Fibroblast of lung (primary cell): ENCODE measurements at regions not wholly inside any gene's neighbourhood (a gene's known extent, or its start where the extent isn't known, plus 50 kb on each side); places are given as distances from the start of the nearest gene placed in this dataset.

Experiments used
- DNase-seq, 2 donors: peaks; one replicate each; pipeline versions ENCODE4 v3.0.0 to v3.0.0-alpha.2; 2010; ENCODE audit warnings: low read depth in 2 of 2
- H2AFZ ChIP-seq: 2 replicates; pipeline ENCODE4 v1.5.1; 2012; ENCODE audit warnings: low read length, control low read depth, inconsistent platforms
- H3K27ac ChIP-seq: 2 replicates; pipeline ENCODE4 v1.5.1; 2011; ENCODE audit warnings: low read length, control low read depth; ENCODE audit not compliant: insufficient read depth
- H3K27me3 ChIP-seq: 2 replicates; pipeline ENCODE4 v1.5.1; 2011; ENCODE audit warnings: mild to moderate bottlenecking, low read length; ENCODE audit not compliant: control insufficient read depth, insufficient read depth
- H3K36me3 ChIP-seq: 2 replicates; pipeline ENCODE4 v1.5.1; 2011; ENCODE audit warnings: low read length; ENCODE audit not compliant: control insufficient read depth, insufficient read depth
- H3K4me1 ChIP-seq: 2 replicates; pipeline ENCODE4 v1.5.1; 2011; ENCODE audit warnings: low read length; ENCODE audit not compliant: control insufficient read depth, insufficient read depth; ENCODE audit errors: extremely low read depth
- H3K4me2 ChIP-seq: 2 replicates; pipeline ENCODE4 v1.5.1; 2011; ENCODE audit warnings: low read length, control low read depth; ENCODE audit not compliant: insufficient read depth; ENCODE audit errors: extremely low read depth
- H3K4me3 ChIP-seq, 4 experiments: fragments of 200-600 bp in 1 of 4; sonication (generic) in 1 of 4; replicated peaks in 1 of 4; 2 replicates each; pipeline ENCODE4 v1.5.1; 2011 to 2016; ENCODE audit warnings: low read length in 4 of 4, low read depth in 3 of 4, mild to moderate bottlenecking in 3 of 4, control low read depth in 2 of 4, inconsistent platforms in 1 of 4, mixed read lengths in 1 of 4; ENCODE audit not compliant: insufficient read depth in 1 of 4; ENCODE audit errors: control extremely low read depth in 1 of 4
- H3K79me2 ChIP-seq: 2 replicates; pipeline ENCODE4 v1.5.1; 2012; ENCODE audit warnings: mild to moderate bottlenecking, low read length, inconsistent platforms; ENCODE audit not compliant: control insufficient read depth, insufficient read depth
- H3K9ac ChIP-seq: 2 replicates; pipeline ENCODE4 v1.5.1; 2011; ENCODE audit warnings: mild to moderate bottlenecking, low read length, control low read depth; ENCODE audit not compliant: insufficient read depth
- H3K9me3 ChIP-seq: 2 replicates; pipeline ENCODE4 v1.5.1; 2012; ENCODE audit warnings: low read depth, low read length; ENCODE audit not compliant: control insufficient read depth, insufficient read depth
- H4K20me1 ChIP-seq: 2 replicates; pipeline ENCODE4 v1.5.1; 2011; ENCODE audit warnings: low read length; ENCODE audit not compliant: control insufficient read depth, insufficient read depth; ENCODE audit errors: extremely low read depth
- CTCF ChIP-seq, 2 donors: IDR thresholded peaks in 1 of 2; conservative IDR thresholded peaks in 1 of 2; 1 replicate in 1 of 2; 2 replicates in 1 of 2; pipeline ENCODE4 v1.5.1; 2011 to 2012; ENCODE audit warnings: low read length in 2 of 2, control low read depth in 1 of 2, inconsistent platforms in 1 of 2, low read depth in 1 of 2, mild to moderate bottlenecking in 1 of 2
- EZH2 ChIP-seq: IDR thresholded peaks from 2 replicates; pipeline ENCODE4 v1.5.1; 2012; ENCODE audit warnings: low read length, control low read depth, mild to moderate bottlenecking; ENCODE audit errors: missing control alignments

DNA sequence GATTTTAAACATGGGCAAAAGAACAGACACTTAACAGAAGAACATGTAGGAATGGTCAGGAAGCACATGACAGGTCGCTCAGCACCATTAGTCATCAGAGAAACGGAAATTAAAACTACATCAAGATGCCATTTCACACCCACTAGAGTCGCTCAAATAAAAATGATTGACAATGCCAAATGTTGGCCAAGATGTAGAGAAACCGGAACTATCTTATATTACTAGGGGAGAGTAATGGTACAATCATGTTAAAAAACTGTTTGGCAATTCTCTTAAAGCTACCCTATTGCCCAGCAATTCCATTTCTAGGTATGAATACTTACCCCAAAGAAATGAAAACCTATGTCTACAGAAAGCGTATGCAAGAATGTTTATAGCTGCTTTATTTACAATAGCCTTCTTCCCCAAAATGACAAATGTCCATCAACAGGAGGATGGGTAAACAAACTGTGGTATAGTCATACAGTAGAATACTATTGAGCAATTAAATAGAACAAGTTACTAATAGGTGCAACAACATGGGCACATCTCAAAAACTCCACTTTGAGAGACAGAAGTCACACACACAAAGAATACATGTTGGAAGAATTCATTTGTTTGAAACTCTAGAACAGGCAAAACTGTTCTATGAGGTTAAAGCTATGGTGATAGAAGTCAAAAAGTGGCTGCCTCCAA is 92.8 kb downstream of the ETS2 start:
- no peaks in the 10 kb centered on the region for H4K20me1 ChIP-seq
- DNase-seq = no peak
- no peaks in the 10 kb centered on the region for H3K4me1 ChIP-seq
- H3K4me2 ChIP-seq = no peak overlapping the region
- no peak overlapping the region for H3K9ac ChIP-seq
- no peak overlapping the region for H3K27ac ChIP-seq
- no peaks in the 10 kb centered on the region for H3K27me3 ChIP-seq
- no peaks in the 10 kb centered on the region for H3K9me3 ChIP-seq
- H2AFZ ChIP-seq = no peak overlapping the region
- no peak overlapping the region for H3K4me3 ChIP-seq
- H3K36me3 ChIP-seq = no peaks in the 10 kb centered on the region
- TF ChIP-seq EZH2 (no peak), CTCF (conservative IDR thresholded peaks at IDR 0.05 in 1 of 2, IDR thresholded peaks at IDR 0.05 in 1 of 2; ENCODE audit: low read depth in 1 of 2, low read length in 2 of 2) (no peak)
- no peaks in the 10 kb centered on the region for H3K79me2 ChIP-seq

GRCh38 chr21:38897532-38898421 is 92.0 kb downstream of the ETS2 start:
- Histone ChIP-seq H3K9me3 (no peaks in the 10 kb centered on the region), H3K4me1 (no peaks in the 10 kb centered on the region), H4K20me1 (no peaks in the 10 kb centered on the region), H2AFZ (no peak overlapping the region), H3K36me3 (no peaks in the 10 kb centered on the region), H3K27ac (no peak overlapping the region), H3K4me3 (no peak overlapping the region), H3K79me2 (no peaks in the 10 kb centered on the region), H3K4me2 (no peak overlapping the region), H3K27me3 (no peaks in the 10 kb centered on the region), H3K9ac (no peak overlapping the region)
- TF ChIP-seq EZH2 (no peak), CTCF (conservative IDR thresholded peaks at IDR 0.05 in 1 of 2, IDR thresholded peaks at IDR 0.05 in 1 of 2; ENCODE audit: low read depth in 1 of 2, low read length in 2 of 2) (no peak)
- no peak for DNase-seq

DNA sequence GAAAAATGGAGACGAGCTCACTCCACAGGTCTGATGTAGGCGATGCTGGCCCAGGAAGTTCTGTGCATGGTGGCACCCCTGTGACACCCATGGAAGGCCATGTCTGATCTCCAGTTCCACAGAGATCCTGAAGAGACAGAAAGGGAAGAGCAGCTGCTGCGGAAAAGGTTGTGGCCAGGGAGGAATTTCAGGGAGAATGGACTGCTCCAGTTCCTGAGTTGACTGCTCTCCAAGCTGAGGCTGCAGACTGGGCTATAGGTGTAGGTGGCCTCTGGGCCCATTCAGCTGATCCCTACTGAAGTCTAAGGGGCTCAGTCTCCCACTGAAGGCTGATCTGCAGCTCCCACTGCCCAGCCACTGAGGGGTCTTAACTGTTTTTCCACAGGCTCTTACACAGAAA is 89.2 kb downstream of the ETS2 start:
- Histone ChIP-seq H3K9me3 (no peaks in the 10 kb centered on the region), H3K36me3 (no peaks in the 10 kb centered on the region), H3K27me3 (no peaks in the 10 kb centered on the region), H2AFZ (no peak overlapping the region), H3K4me1 (no peaks in the 10 kb centered on the region), H4K20me1 (no peaks in the 10 kb centered on the region), H3K4me3 (no peak overlapping the region), H3K4me2 (no peak overlapping the region), H3K9ac (no peak overlapping the region), H3K27ac (no peak overlapping the region), H3K79me2 (no peaks in the 10 kb centered on the region)
- TF ChIP-seq CTCF (conservative IDR thresholded peaks at IDR 0.05 in 1 of 2, IDR thresholded peaks at IDR 0.05 in 1 of 2; ENCODE audit: low read depth in 1 of 2, low read length in 2 of 2) = no peak
- no peak for TF ChIP-seq EZH2
- no peak for DNase-seq
